T-helper 17 cell (primary cell): ENCODE measurements at regions not wholly inside any gene's neighbourhood (a gene's known extent, or its start where the extent isn't known, plus 50 kb on each side); places are given as distances from the start of the nearest gene placed in this dataset.

Source experiments
- ATAC-seq: fragments of 150-1000 bp; cut with Tn5 transposase; 2 replicates; pipeline ENCODE4 v1.10.0; 2021; ENCODE audit warnings: mild to moderate bottlenecking, moderate library complexity
- DNase-seq, 3 donors: peaks; one replicate each; pipeline versions ENCODE4 v3.0.0 to v3.0.0-alpha.2; 2020 to 2021
- H3K9me3 ChIP-seq: one replicate; pipeline ENCODE4 v1.7.0; 2013; ENCODE audit warnings: low read length, mild to moderate bottlenecking; ENCODE audit not compliant: control insufficient read depth, poor library complexity, severe bottlenecking
- H3K27ac Mint-ChIP-seq: one replicate; pipeline ENCODE4 v1.8.0; 2022; ENCODE audit warnings: mild to moderate bottlenecking, moderate library complexity, mixed read lengths
- H3K27me3 Mint-ChIP-seq: one replicate; pipeline ENCODE4 v1.8.0; 2022; ENCODE audit warnings: mixed read lengths
- H3K36me3 Mint-ChIP-seq: one replicate; pipeline ENCODE4 v1.8.0; 2022; ENCODE audit warnings: low read depth, mixed read lengths
- H3K4me1 Mint-ChIP-seq: one replicate; pipeline ENCODE4 v1.8.0; 2022; ENCODE audit warnings: mild to moderate bottlenecking, mixed read lengths
- H3K4me3 Mint-ChIP-seq: one replicate; pipeline ENCODE4 v1.8.0; 2022; ENCODE audit warnings: mild to moderate bottlenecking, moderate library complexity, mixed read lengths

GRCh38 chr1:56396581-56396980 is 182.8 kb downstream of the PLPP3 start:
- Mint-ChIP-seq H3K4me1 (no peaks in the 10 kb centered on the region), H3K27ac (no peak overlapping the region), H3K27me3 (peaks cover 33% of the 10 kb centered on the region), H3K4me3 (no peak overlapping the region), H3K36me3 (no peaks in the 10 kb centered on the region)
- DNase-seq, result no peak
- no peaks in the 10 kb centered on the region for H3K9me3 ChIP-seq
- no peak for ATAC-seq

GRCh38 chr1:56395776-56396175 is 183.6 kb downstream of the PLPP3 start:
- H3K36me3 Mint-ChIP-seq, result no peaks in the 10 kb centered on the region
- H3K27me3 Mint-ChIP-seq, result peaks cover 33% of the 10 kb centered on the region
- H3K27ac Mint-ChIP-seq, result no peak overlapping the region
- H3K4me3 Mint-ChIP-seq, result no peak overlapping the region
- H3K9me3 ChIP-seq, result no peaks in the 10 kb centered on the region
- ATAC-seq (no peak), DNase-seq (no peak)
- no peaks in the 10 kb centered on the region for H3K4me1 Mint-ChIP-seq

GRCh38 chr1:56394298-56394697 is 185.1 kb downstream of the PLPP3 start:
- H3K4me1 Mint-ChIP-seq, result no peaks in the 10 kb centered on the region
- no peaks in the 10 kb centered on the region for H3K9me3 ChIP-seq
- H3K4me3 Mint-ChIP-seq, result no peak overlapping the region
- ATAC-seq (no peak), DNase-seq (no peak)
- no peaks in the 10 kb centered on the region for H3K36me3 Mint-ChIP-seq
- H3K27ac Mint-ChIP-seq, result no peak overlapping the region
- peaks cover 35% of the 10 kb centered on the region for H3K27me3 Mint-ChIP-seq

- peaks cover 31% of the 10 kb centered on the region for H3K27me3 Mint-ChIP-seq
- H3K27ac Mint-ChIP-seq, result no peak overlapping the region
- ATAC-seq, result no peak
- H3K4me1 Mint-ChIP-seq, result no peaks in the 10 kb centered on the region
- no peaks in the 10 kb centered on the region for H3K36me3 Mint-ChIP-seq
- no peak for DNase-seq
- no peaks in the 10 kb centered on the region for H3K9me3 ChIP-seq
- no peak overlapping the region for H3K4me3 Mint-ChIP-seq
Observed at GRCh38 chr1:56390934-56391731, 188.2 kb downstream of the PLPP3 start.

GRCh38 chr1:56390232-56390867 is 189.0 kb downstream of the PLPP3 start:
- H3K9me3 ChIP-seq, result no peaks in the 10 kb centered on the region
- ATAC-seq, result no peak

GRCh38 chr1:56389813-56390212 is 189.6 kb downstream of the PLPP3 start:
- no peaks in the 10 kb centered on the region for H3K9me3 ChIP-seq
- Mint-ChIP-seq H3K4me1 (no peaks in the 10 kb centered on the region), H3K36me3 (no peaks in the 10 kb centered on the region), H3K4me3 (no peak overlapping the region), H3K27ac (no peak overlapping the region), H3K27me3 (peaks cover 30% of the 10 kb centered on the region)
- DNase-seq (no peak), ATAC-seq (no peak)

More at GRCh38 chr1:56390232-56390867, 189.0 kb downstream of the PLPP3 start:
- H3K27me3 Mint-ChIP-seq, result peaks cover 31% of the 10 kb centered on the region
- no peak overlapping the region for H3K27ac Mint-ChIP-seq
- no peak for DNase-seq
- no peaks in the 10 kb centered on the region for H3K4me1 Mint-ChIP-seq
- H3K4me3 Mint-ChIP-seq, result no peak overlapping the region
- H3K36me3 Mint-ChIP-seq, result no peaks in the 10 kb centered on the region

- no peaks in the 10 kb centered on the region for H3K9me3 ChIP-seq
- no peak overlapping the region for H3K4me3 Mint-ChIP-seq
- DNase-seq, result no peak
- no peak for ATAC-seq
- no peaks in the 10 kb centered on the region for H3K4me1 Mint-ChIP-seq
- H3K36me3 Mint-ChIP-seq, result no peaks in the 10 kb centered on the region
- peaks cover 14% of the 10 kb centered on the region for H3K27me3 Mint-ChIP-seq
- no peak overlapping the region for H3K27ac Mint-ChIP-seq
Observed at GRCh38 chr1:56387071-56387740, 192.2 kb downstream of the PLPP3 start.

- no peaks in the 10 kb centered on the region for H3K36me3 Mint-ChIP-seq
- no peaks in the 10 kb centered on the region for H3K9me3 ChIP-seq
- H3K27me3 Mint-ChIP-seq, result peaks cover 8% of the 10 kb centered on the region
- no peak for DNase-seq
- no peak overlapping the region for H3K27ac Mint-ChIP-seq
- ATAC-seq, result no peak
- no peak overlapping the region for H3K4me3 Mint-ChIP-seq
- H3K4me1 Mint-ChIP-seq, result no peaks in the 10 kb centered on the region
Observed at GRCh38 chr1:56385314-56385713, 194.0 kb downstream of the PLPP3 start.

- no peak for ATAC-seq
- no peaks in the 10 kb centered on the region for H3K36me3 Mint-ChIP-seq
Observed at GRCh38 chr1:56382929-56383328, 196.4 kb downstream of the PLPP3 start.

GRCh38 chr1:56380531-56380930 is 198.8 kb downstream of the PLPP3 start:
- H3K4me1 Mint-ChIP-seq, result no peaks in the 10 kb centered on the region
- no peaks in the 10 kb centered on the region for H3K9me3 ChIP-seq
- peaks cover 11% of the 10 kb centered on the region for H3K27me3 Mint-ChIP-seq
- H3K27ac Mint-ChIP-seq, result no peak overlapping the region
- DNase-seq, result no peak
- H3K36me3 Mint-ChIP-seq, result no peaks in the 10 kb centered on the region
- H3K4me3 Mint-ChIP-seq, result no peak overlapping the region
- ATAC-seq, result no peak

More at GRCh38 chr1:56382929-56383328, 196.4 kb downstream of the PLPP3 start:
- no peak overlapping the region for H3K4me3 Mint-ChIP-seq
- H3K27me3 Mint-ChIP-seq, result peaks cover 3% of the 10 kb centered on the region
- no peaks in the 10 kb centered on the region for H3K4me1 Mint-ChIP-seq
- H3K27ac Mint-ChIP-seq, result no peak overlapping the region
- no peak for DNase-seq
- H3K9me3 ChIP-seq, result no peaks in the 10 kb centered on the region

- H3K9me3 ChIP-seq, result no peaks in the 10 kb centered on the region
- Mint-ChIP-seq H3K4me1 (no peaks in the 10 kb centered on the region), H3K4me3 (no peak overlapping the region), H3K36me3 (no peaks in the 10 kb centered on the region), H3K27me3 (peaks cover 23% of the 10 kb centered on the region), H3K27ac (no peak overlapping the region)
- ATAC-seq, result no peak
- DNase-seq, result no peak
Observed at GRCh38 chr1:56378341-56379070, 200.9 kb downstream of the PLPP3 start.

- H3K4me1 Mint-ChIP-seq, result no peaks in the 10 kb centered on the region
- H3K27me3 Mint-ChIP-seq, result peaks cover 23% of the 10 kb centered on the region
- no peaks in the 10 kb centered on the region for H3K36me3 Mint-ChIP-seq
- H3K27ac Mint-ChIP-seq, result no peak overlapping the region
- no peaks in the 10 kb centered on the region for H3K9me3 ChIP-seq
- no peak overlapping the region for H3K4me3 Mint-ChIP-seq
- DNase-seq (no peak), ATAC-seq (no peak)
Observed at GRCh38 chr1:56377431-56377830, 201.9 kb downstream of the PLPP3 start.
